GM06990 (cell line): ENCODE measurements at regions not wholly inside any gene's neighbourhood (a gene's known extent, or its start where the extent isn't known, plus 50 kb on each side); places are given as distances from the start of the nearest gene placed in this dataset.

Experiments used
- DNase-seq: peaks from one replicate; pipeline ENCODE4 v3.0.0-alpha.2; 2011; ENCODE audit not compliant: insufficient read length; ENCODE audit errors: extremely low read depth
- H3K27me3 ChIP-seq: replicated peaks from 2 replicates; pipeline ENCODE4 v1.6.0; 2011; ENCODE audit warnings: low read length; ENCODE audit not compliant: control insufficient read depth, insufficient read depth
- H3K36me3 ChIP-seq: 2 replicates; pipeline ENCODE4 v1.5.1; 2011; ENCODE audit warnings: low read length; ENCODE audit not compliant: control insufficient read depth, insufficient read depth
- H3K4me3 ChIP-seq: replicated peaks from 2 replicates; pipeline ENCODE4 v1.5.1; 2011; ENCODE audit warnings: low read depth, mild to moderate bottlenecking, control low read depth, low read length
- TF ChIP-seq, protein P1 (sequence below): IDR thresholded peaks from 2 replicates; pipeline ENCODE4 v1.5.1; 2011; ENCODE audit warnings: low read length, control low read depth, mild to moderate bottlenecking, inconsistent platforms; ENCODE audit not compliant: insufficient read depth, poor library complexity, severe bottlenecking

GRCh38 chr10:3904419-3904960 is 119.5 kb upstream of the KLF6 start:
- no peak for DNase-seq
- Histone ChIP-seq H3K4me3 (no peak overlapping the region), H3K36me3 (no peaks in the 10 kb centered on the region), H3K27me3 (no peaks in the 10 kb centered on the region)
- TF ChIP-seq, protein P1, sequence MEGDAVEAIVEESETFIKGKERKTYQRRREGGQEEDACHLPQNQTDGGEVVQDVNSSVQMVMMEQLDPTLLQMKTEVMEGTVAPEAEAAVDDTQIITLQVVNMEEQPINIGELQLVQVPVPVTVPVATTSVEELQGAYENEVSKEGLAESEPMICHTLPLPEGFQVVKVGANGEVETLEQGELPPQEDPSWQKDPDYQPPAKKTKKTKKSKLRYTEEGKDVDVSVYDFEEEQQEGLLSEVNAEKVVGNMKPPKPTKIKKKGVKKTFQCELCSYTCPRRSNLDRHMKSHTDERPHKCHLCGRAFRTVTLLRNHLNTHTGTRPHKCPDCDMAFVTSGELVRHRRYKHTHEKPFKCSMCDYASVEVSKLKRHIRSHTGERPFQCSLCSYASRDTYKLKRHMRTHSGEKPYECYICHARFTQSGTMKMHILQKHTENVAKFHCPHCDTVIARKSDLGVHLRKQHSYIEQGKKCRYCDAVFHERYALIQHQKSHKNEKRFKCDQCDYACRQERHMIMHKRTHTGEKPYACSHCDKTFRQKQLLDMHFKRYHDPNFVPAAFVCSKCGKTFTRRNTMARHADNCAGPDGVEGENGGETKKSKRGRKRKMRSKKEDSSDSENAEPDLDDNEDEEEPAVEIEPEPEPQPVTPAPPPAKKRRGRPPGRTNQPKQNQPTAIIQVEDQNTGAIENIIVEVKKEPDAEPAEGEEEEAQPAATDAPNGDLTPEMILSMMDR = no peak

DNA sequence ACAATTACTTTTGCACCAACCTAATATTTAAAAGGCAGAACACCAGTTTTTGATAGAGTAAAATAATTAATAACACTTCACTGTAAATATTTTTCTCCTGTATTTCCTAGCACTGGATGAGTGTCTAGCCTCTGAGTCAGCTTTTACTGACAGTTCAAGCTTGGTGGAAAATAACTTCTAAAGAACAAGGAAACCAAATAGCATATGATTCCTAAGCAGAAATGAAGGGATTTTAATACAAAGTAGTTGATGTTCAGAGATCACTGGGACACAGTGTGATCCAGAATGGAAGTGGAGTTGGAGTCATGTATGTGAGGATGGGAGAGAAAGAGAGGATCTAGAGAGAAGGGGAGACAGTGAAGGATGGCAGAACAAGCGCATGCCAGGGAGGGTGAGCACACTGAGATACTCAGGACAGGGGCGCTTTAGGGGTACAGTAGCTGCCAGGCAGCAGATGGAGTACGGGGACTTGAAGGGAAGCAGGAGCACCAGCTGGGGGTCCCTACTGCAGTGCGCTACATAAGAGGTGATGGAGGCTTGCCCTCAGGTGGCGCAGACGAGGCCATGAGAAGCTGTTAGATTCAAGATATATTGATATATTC is 117.9 kb upstream of the KLF6 start:
- TF ChIP-seq, protein P1 = no peak
- DNase-seq = no peak
- Histone ChIP-seq H3K36me3 (no peaks in the 10 kb centered on the region), H3K27me3 (no peaks in the 10 kb centered on the region), H3K4me3 (no peak overlapping the region)

DNA sequence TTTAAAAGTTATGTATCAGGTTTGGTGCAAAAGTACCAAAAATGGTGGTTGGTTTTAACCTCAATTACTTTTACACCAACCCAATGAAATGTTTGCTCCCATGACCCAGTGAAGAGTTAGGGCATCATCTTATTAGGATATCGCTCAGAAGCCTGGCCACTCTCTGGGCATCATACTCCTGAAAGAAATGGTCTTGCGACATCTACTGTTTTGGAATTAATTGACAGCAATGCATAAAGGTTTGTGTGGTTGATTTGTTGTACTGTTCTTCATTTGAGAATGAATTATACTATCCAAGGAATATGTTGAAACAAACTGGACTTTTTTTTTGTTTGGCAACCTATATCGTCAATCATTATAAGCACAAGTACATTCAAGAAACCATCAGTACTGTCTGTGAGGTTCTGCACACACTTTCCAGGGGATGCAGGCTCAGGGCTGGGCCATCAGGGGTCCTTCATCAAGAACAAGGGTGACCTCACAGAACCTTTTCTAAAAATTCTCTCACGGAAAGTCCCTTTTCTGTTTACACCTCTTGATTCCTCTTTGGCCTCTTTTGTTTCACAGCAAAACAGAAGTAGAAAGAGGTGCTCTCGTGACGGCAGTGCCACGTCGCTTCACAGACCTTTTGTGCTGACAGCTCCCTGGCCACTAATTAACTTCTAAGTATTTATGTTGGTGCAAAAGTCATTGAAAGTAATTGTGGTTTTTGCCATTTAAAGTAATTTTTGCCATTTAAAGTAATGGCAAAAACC is 117.2 kb upstream of the KLF6 start:
- peak; percentile 73 for DNase-seq
- TF ChIP-seq, protein P1 = peak; percentile 13
- no peak overlapping the region for H3K4me3 ChIP-seq
- no peaks in the 10 kb centered on the region for H3K27me3 ChIP-seq
- H3K36me3 ChIP-seq = no peaks in the 10 kb centered on the region

DNA sequence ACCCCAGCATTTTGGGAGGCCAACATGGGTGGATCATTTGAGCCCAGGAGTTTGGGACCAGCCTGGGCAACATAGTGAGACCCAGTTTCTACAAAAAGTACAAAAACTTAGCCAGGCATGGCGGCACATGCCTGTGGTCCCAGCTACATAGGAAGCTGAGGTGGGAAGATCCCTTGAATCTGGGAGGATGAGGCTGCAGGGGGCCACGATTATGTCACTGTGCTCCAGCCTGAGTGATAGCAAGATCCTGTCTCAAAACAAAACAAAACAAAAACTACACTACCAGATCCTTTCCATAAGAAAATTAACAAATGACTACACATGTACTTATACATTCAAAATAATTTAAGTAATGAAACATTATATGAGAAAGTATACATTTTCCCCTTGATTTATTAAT is 116.4 kb upstream of the KLF6 start:
- Histone ChIP-seq H3K36me3 (no peaks in the 10 kb centered on the region), H3K27me3 (no peaks in the 10 kb centered on the region), H3K4me3 (no peak overlapping the region)
- no peak for DNase-seq
- TF ChIP-seq, protein P1 = no peak

GRCh38 chr10:3900391-3900790 is 115.4 kb upstream of the KLF6 start:
- TF ChIP-seq, protein P1 = no peak
- no peak for DNase-seq
- no peak overlapping the region for H3K4me3 ChIP-seq
- no peaks in the 10 kb centered on the region for H3K36me3 ChIP-seq
- H3K27me3 ChIP-seq = no peaks in the 10 kb centered on the region
